A549 (cell line): ENCODE measurements at regions not wholly inside any gene's neighbourhood (a gene's known extent, or its start where the extent isn't known, plus 50 kb on each side); places are given as distances from the start of the nearest gene placed in this dataset.

ENCODE experiments used
- BHLHE40 ChIP-seq: IDR thresholded peaks from 2 replicates; pipeline ENCODE4 v1.6.1; 2012; ENCODE audit warnings: low read depth, low read length, inconsistent platforms
- CBX2 ChIP-seq: fragments of 200-600 bp; sonication (generic); IDR thresholded peaks from 2 replicates; pipeline ENCODE4 v1.6.1; 2016; ENCODE audit warnings: low read depth, mild to moderate bottlenecking, borderline replicate concordance
- HOXA7 ChIP-seq: fragments of 250-450 bp; sonication (Bioruptor Pico); IDR thresholded peaks from 2 replicates; pipeline ENCODE4 v1.5.0; 2020; ENCODE audit warnings: mild to moderate bottlenecking, moderate library complexity
- POLR2A ChIP-seq: IDR thresholded peaks from 2 replicates; pipeline ENCODE4 v1.6.1; 2012; ENCODE audit warnings: mild to moderate bottlenecking, low read length
- RCOR1 ChIP-seq: fragments of 150-350 bp; IDR thresholded peaks from 2 replicates; pipeline ENCODE4 v1.6.1; 2014; ENCODE audit warnings: antibody characterized with exemption, low read length, low read depth

DNA sequence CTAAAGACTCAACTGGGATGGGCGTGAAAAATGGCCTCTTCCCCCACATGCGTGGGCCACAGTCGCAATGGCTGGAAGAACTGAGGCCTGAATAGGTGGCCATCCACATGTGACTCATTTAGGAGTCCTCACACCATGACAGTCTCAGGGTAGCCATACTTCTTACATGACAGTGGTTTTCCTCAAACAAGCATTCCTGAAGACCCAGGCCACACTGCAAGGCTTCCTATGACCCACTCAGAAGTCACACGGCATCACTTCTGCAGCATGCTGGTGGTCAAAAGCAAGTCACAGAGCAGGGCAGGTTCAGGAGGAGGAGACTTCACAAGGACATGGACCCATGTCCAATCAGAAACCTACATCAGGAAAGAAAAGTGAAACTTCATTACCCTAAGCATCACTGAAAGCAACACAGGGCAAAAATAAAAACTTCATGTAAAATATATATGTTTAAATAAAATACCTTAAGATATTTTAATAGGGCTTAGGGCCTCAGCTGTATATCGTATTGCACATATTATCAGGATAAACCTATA lies 257.1 kb downstream of the OPA1 start:
- TF ChIP-seq RCOR1 (no peak), BHLHE40 (no peak), POLR2A (no peak), CBX2 (no peak), HOXA7 (CRISPR knock-in tag) (no peak)
